HG03457 (cell line): ENCODE measurements at regions not wholly inside any gene's neighbourhood (a gene's known extent, or its start where the extent isn't known, plus 50 kb on each side); places are given as distances from the start of the nearest gene placed in this dataset.
"Not testable (repeated sequence)": the region's sequence is repeated elsewhere in the genome, so short reads cannot be mapped to it uniquely, and the experiment has no call there.

Experiments
- ATAC-seq: cut with Tn5 transposase; IDR thresholded peaks from one replicate; pipeline ENCODE4 v1.9.1; 2021; ENCODE audit warnings: moderate number of reproducible peaks; ENCODE audit not compliant: unreplicated experiment

DNA sequence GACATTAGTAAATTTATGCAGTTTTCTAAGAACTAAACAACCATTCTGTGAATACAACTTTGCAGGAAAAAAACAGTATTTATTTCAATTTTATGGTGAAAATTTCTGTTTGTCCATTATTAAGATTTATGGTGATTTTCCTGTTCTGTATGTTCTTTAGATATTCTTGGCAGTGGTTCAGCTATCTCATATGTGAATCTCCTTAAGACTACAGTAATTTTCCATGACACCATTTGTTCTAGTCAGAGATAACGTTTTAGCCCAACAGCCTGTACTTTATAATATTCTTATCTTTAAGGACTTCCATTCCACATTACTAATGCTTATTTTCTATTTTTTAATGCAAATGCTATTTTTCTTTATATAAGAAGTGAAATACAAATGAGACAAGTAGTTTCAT lies 504.0 kb downstream of the RFPL4B start:
- ATAC-seq: no peak

DNA sequence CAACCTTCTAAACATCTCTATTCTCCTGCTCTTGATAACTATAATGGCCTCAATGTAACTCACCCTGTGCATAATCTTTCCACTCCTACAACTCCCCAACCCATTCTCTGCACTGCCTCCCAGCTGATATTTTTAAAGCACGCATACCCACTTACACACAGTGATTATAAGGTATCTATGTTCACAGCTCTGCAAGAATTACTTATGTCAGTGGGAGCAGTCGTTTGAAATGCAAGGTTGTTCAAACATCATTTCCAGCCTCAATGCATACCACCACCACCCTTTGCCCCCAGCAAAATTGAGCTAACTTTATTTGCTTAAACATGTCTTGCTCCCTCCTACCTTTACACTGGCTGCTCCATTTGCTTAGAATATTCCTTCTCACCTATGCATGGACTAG lies 506.0 kb downstream of the RFPL4B start:
- ATAC-seq: no peak

DNA sequence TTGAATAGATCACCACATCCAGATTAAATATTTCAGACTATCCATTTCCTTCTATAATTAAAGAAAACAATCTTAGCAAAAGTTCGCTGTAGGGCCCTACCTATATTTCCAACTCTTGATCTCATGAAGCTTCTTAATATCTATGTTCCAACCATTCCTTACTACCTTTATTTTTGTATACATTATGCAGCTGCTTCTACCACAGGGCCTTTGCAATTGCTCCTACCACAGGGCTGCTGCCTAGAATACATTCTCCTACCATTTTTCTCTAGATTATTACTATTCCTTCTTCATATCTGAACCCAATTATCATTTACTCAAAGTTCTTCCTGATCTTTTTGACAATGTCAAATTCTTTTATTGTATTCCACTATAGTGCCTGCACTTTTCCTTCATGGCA lies 516.6 kb downstream of the RFPL4B start:
- ATAC-seq: no peak

DNA sequence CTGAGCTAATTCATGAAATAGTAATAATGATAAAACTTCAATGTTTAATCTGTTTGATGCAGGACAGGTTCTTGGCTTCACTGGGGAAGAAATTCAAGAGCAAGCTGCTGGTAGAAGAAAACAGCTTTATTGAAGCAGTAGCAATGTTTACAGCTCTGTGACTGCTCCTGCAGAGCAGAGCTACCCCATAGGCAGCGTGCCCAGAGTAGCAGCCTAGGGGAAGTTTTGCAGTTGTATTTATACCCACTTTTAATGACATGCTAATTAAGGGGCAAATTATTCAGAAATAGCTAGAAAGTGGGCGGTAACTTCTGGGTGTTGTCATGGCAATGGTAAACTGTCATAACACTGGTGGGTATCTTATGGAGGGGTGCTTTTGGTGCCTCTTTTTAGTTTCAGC lies 518.0 kb downstream of the RFPL4B start:
- ATAC-seq: no peak

DNA sequence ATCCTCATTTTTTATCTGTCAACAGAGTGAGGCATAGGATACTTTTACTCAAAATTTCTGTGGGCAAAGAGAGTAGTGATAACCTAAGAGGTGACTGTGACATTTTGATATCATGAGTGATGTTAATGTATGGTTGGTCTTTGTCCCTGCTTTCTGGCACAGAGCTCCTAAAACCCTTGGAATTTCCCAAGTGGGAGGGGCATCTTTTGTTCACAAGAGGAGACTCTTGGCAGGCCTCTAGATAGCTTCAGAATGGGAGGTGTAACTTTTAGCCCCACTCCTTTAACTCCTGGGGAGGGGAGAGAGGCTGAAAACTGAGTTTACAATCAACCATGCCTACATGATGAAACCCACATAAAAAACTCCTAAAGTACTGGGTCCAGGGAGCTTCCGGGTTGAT lies 527.8 kb downstream of the RFPL4B start:
- ATAC-seq: no peak

DNA sequence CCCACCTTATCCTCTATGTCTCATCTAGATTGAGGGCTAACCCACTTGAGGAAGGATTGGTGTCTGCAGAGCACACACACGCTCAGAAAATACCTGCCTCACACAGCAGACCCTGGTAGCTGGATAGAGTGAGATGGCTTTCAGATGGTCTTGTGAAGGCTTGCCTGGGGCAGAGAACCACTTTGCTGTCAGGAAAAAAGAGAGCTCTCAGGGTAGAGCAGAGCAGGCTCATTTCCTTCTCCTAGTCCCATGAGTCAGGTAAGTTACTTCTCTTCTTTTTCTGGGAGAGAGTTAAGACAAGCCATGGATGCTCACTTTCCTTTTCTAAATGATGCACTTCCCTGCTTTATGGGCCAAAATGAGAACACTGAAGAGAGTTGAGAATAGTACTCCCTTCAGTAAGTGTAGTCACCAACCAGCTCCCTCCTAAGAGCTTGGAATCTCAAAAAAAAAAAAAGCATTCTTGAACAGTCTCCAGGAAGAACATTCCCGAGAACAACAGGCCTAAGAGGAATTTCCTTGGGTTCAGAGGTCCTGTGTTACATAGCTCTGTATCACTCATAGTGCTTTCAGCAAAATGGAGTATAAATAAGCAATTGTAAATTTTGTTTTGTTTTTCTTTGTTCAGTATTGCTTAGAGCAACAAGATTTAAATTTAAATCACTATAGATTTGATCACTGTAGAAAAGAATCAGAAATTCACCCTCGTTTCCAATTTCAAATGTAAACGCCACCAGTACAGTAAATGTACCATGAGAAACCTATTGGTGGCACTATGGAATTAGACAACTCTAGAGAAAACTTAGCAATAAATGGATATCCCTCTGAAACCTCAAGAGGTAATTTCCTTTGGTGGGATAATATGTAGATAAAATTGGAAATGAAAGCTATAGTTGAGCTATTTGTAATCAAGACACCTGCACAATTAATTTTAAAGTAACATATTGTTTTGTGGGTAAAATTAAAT lies 530.3 kb downstream of the RFPL4B start:
- no peak for ATAC-seq

DNA sequence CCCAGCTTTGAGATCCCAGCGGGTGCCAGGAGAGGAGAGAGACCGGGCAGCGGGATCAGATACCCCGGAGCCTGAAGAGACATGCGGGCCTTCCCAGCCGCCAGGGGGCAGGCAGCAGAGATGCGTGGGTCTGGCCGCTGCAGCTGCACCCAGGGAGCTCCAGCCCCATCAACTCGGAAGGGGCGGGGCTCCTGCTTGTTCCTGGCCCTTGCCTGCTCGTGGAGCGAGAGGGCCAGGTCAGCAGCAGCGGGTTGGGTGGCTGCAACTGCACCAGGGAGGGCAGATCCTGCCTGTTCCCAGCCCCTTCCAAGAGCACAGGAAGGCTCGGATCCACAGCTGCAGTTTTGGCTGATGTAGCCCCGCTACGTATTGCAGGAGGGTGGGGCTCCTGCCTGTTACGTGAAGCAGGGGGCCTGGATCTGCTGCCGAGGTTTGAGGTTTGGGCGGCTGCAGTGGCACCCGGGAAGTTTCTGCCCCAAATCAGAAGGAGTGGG lies 532.8 kb downstream of the RFPL4B start:
- ATAC-seq: no peak

DNA sequence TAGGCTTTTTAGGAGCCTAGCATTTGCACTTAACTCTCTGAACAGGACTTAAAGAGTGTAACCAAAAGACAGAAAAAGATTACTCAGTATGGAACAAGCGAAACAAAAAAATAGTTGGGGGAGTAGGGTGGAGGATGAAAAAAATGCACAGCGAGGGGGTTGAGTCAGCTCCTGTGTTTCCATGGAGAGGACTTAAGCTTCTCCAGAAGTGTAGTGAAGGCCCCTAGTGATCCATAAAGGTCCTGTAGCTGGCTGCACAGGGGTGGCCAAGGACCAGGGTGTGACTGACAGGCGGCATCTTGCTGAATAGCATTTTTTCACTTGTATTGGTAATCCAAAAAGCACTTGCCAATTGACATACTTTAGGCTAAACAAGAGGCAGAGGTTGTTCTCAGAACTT lies 533.9 kb downstream of the RFPL4B start:
- ATAC-seq: no peak

DNA sequence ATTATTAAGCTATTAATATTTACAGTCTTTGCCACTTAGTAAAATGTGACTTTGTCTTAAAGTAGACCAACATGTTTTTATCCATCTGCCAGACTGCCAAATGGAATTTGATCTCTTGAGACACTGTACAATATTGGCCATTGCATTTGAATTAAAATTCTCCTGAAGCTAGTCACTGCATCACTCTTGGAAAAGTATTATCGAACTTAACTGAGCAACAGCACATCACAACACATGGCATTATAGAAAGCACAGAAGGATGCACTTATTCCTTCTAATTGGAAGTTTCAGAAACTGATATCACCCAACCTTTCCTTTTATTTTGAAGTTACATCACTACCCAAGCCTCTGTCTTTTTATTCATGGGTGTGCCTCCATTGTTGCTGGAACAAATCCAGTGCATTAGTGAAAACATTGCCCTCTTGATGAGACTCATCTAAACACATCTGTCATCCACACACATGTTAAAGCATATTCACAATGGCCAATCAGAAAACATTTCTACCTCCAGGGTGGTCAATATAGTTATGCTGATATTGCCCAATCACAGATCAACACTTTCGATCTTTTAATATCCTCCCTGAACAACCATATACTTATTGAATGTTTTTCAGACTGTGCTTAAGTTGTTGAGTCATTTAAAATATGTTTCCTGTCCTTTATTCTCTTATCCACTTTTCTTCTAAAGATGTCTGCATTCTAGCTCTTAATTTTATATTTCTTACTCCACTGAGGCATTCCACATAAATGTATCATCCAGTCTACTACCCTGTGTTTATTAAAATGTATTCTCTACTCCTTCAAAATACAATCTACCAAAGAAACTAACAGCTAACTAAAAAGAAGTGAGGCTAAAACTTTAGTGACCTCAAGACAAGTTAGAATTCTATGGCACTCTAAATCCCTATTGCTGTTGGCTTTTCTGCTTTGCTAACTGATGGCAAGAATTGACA lies 535.0 kb downstream of the RFPL4B start:
- no peak for ATAC-seq

DNA sequence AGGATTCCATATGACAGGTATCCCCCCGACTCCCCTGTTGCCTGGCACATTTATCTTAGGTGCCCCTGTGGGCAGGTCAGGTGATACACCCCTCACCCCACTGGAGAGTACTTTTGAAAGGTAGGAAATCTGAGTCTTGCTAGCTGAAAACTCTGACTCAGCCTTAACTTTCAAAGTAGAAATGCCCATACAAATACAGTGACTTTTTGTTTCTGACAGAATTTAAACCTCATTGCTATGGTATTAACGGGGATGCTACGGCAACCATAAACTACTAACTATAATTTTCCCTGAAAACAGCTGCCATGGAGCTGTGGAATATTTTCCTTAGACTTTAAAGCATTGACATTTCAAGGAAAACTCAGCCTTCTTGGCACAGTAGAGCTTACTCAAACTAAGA lies 536.0 kb downstream of the RFPL4B start:
- no peak for ATAC-seq

DNA sequence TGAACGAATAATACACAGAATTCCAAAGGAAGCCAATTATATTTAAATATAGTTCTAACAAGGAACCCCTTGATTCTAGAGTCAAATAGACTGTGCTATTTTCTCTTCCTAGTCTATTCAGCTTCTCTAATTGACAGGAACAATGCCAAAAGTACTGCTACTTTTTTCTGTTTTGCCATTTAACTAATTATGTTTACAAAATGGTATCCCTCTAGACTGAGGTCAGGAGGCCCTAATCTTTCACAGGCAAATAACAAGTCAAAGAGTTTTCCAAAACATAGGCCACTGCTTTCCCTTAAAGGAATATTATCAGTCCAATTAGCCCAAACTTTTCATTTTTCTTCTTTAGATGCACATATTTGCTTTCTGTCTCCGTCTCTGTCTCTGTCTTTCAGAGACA lies 539.3 kb downstream of the RFPL4B start:
- ATAC-seq: no peak

DNA sequence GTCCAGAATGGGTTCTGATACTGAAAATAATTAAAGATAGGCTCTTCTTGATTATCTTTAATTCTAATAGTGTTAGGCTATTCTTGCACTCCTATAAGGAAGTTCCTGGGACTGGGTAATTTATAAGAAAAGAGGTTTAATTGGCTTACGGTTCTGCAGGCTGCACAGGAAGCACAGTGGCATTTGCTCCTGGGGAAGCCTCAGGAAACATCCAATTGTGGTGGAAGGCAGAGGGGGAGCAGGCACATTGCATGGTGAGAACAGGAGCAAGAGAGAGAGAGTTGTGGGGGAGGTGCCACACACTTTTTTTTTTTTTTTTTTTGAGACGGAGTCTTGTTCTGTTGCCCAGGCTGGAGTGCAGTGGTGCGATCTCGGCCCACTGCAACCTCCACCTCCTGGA lies 540.3 kb downstream of the RFPL4B start:
- ATAC-seq: not testable (repeated sequence)

DNA sequence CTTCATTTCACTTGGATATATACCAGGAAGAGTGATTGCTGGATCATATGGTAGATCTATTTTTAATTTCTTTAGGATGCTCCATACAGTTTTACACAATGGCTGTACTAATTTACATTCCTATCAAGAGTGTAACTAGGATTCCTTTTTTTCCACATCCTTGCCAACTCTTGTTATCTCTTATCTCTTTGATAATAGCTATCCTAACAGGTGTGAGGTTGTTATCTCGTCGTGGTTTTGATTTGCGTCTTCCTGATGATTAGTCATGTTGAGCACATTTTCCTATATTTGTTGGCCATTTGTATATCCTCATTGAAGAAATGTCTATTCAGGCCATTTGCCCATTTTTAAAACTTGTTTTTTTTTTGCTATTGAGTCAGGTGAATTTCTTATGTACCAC lies 552.4 kb downstream of the RFPL4B start:
- ATAC-seq: no peak

DNA sequence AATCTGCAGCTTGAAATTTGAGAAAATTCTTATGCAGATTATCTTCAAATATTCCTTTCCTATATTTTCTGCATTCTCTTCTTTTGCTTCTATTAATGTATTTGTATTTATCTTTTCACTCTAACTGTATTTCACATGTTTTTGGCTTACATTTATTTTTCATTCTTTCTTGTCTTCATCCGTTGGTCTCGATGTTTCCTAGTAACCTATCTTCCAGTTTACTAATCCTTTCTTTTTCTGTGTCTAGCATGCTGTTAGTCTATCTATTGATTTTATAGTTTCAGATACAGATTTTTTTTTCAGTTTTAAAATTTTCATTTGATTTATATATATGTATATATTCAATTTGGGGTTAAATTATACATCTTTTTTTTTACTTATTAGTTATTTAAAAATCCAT lies 556.2 kb downstream of the RFPL4B start:
- ATAC-seq: no peak

DNA sequence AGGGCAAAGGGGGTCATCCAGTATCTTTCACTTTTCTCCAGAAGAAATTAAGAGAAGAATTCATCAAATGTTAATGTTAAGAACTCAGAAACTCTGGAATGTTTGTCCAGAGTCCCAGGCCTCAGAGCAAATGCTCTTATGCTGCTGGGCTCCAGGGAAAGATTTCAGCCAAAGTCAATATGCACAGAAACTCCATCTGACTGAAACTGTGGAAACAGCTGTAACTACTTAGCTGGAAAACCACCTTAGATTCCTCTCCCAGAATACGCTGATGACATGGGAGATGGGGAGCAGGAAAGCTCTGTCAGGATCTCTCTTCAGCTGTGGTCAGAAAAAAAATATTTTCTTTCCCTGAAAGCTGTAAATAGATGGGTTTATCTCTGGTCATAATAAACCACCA lies 559.6 kb downstream of the RFPL4B start:
- ATAC-seq: no peak

DNA sequence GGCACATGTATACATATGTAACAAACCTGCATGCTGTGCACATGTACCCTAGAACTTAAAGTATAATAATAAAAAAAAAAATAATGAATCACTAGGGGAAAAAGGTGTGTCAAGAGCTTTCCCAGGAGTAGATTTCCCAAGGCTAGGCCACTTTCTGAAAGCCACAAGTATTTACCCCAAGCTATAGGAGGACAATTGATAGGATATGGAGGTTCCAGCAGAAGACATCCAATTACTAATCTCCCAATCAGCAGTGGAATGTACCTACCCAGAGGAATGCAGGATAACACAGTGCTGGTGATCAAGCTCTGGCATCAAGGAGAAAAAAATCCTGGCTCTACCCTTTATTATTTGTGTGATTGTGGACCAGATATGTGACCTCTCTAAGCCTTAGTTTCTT lies 562.7 kb downstream of the RFPL4B start:
- ATAC-seq: no peak

DNA sequence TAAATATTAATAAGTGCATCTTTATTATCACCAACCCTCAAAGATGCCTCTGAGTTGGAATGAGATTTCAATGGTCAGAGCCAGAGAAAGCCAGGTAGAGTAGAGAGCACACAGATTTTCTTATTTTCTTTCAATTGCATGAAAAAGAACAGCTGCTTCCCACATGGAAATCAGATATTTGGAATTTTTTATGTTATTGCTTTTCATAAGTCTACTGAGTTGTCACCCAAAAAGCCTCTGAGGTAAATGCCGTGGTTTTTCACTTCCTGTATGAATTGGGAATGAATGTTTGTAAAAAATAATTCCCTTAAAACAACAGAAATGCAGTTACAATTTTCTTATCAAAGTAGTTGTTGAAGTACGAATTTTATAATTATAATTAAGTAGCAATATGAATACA lies 563.1 kb downstream of the RFPL4B start:
- ATAC-seq: no peak

DNA sequence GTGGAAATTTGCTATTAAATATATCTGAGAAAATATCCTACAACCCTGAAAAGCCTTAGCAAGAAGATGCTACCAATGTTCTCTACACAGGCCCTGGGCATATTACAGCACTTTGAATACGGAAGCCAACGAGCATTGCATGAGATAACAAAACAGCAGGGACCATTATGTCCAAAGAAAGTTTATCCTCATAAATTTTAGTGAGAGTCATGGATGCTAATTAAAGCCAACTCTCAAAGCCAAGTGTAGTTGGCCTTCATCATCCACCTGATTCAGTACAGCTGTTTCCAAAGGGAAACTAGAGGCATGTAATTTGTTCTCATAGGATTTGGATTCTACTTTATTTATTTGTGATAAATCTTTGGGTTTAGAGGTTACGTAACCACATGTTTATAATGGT lies 564.8 kb downstream of the RFPL4B start:
- ATAC-seq: no peak

DNA sequence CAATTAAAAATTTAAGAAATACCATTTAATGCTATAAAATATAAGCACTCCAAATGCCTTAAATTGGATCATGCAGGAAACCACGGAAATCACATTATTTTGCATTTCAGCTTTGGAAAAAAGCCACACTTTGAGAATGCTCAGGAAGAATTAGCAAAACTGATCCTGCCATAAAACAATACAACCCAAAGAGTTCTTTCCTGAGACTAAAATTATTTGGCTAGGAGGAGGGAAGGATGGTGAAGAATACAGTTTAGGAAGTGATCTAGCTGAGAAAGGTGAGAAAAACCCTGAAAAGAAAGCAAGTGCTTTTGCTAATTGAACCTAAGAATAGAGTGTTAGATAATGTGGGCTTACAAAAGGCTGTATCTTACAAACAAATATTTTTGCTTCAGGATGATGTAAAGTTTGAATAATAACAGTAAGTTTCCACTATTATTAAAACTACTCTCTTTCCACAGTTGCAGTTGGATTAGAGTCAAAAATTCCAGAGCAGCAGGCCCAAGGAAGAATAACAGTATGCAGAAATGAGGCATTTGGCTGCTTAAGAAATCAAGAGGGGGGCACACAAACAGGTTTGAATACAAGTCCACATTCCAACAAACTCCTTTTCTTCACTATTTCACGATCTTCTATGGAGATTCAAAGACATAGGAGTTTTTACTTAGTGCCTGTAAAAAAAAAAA lies 565.4 kb downstream of the RFPL4B start:
- ATAC-seq: no peak

DNA sequence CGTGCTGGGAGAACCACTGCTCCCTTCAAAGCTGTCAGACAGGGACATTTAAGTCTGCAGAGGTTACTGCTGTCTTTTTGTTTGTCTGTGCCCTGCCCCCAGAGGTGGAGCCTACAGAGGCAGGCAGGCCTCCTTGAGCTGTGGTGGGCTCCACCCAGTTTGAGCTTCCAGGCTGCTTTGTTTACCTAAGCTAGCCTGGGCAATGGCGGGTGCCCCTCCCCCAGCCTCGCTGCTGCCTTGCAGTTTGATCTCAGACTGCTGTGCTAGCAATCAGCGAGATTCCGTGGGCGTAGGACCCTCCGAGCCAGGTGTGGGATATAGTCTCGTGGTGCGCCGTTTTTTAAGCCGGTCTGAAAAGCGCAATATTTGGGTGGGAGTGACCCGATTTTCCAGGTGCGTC lies 572.6 kb downstream of the RFPL4B start:
- ATAC-seq: not testable (repeated sequence)

DNA sequence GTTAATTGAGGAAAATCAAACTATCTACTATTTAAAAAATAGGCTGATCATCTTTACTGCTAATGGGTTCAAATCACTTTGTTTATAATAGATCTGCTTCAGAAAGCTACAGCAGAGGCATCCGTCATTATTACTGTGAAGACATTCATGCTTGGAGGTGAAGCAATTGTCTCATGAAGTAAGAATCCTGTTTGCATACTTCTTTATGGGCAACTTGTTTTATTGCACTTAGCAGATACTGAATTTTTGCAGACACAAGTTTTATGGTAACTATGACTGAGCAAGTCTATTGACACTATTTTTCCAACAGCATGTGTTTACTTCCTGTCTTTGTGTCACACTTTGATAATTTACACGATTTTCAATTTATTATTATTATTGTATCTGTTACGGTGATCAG lies 573.9 kb downstream of the RFPL4B start:
- no peak for ATAC-seq
